ENCODE measurements at regions not wholly inside any gene's neighbourhood (a gene's known extent, or its start where the extent isn't known, plus 50 kb on each side); places are given as distances from the start of the nearest gene placed in this dataset.

DNA sequence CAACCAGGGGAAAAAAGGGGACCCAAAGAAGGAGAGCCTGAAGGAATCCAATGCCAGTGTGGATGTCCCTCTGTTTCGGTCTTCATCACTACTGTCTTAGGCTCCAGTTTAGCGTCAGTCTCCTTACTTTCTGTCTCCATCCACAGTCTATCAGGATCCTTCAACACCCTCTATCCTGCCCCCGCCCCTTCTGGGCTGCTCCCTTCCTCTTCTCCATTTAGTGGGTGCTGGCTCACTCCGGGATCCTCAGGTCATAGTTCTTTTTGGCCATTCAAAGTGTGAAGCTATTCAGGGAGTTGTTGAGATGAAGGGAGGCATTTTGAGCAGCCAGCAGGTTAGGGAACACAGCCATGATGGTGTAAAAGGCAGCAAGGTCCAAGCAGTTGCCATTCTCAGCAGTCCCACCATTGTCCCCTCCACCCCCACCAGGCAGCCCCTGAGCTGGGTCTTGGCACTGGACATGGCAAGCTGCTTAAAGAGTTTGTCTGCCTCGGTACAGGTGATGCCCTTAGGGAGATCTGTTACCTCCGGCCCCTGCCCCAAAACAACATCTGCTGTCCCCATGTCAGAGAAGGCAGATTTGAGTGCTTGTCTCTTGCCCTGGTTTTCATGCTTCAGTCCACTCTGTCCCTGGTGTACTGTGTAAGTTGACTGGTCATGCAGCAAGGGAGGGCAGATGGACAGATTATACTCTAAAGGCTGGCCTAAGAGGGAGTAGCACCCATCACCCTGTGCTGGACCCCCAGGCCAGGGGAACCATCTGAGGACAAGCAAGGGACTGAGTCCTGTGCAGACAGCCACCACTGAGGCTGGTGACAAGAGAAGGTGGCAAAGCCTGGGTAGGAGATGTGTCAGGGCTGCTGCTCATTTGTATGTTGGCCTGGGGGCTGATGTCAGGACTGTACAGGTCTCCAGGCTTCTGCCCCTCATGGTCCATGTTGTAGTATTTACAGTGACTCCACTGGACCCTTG lies 842.0 kb downstream of the HACE1 start:
- no peak for DNase-seq

DNA sequence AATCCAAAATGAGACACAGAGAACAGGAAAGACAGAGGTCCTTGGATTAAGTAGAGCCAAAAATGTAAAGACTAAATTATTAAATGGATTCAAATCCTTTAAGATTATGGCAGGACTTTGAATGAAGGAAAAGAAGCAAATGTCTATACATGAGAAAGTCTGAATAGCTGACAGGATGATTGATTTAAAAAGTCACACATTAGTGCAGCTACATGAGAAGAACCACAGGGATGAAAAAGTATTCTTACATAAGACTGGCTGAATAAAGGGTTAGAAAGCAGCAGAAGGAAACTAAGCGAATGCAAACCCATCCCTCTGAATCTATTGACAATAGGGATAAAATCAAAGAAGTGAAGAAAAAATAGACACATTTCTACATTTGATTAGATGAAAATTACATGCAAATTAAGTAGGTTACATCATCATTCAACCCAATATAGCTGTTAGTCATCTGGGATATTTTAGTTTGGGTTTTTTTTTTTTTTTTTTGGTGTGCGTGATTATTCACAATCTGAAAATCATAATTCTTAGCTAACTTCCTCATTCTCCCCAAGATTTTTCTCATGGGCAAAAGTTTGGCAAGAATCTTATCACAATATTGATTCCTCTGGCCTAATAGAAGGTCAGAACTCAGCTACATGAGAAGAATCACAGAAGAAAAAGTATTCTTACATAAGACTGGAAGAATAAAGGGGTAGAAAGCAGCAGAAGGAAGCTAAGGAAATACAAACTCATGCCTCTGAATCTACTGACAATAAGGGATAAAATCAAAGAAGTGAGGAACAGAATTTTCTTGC lies 845.4 kb downstream of the HACE1 start:
- no peak for DNase-seq

DNA sequence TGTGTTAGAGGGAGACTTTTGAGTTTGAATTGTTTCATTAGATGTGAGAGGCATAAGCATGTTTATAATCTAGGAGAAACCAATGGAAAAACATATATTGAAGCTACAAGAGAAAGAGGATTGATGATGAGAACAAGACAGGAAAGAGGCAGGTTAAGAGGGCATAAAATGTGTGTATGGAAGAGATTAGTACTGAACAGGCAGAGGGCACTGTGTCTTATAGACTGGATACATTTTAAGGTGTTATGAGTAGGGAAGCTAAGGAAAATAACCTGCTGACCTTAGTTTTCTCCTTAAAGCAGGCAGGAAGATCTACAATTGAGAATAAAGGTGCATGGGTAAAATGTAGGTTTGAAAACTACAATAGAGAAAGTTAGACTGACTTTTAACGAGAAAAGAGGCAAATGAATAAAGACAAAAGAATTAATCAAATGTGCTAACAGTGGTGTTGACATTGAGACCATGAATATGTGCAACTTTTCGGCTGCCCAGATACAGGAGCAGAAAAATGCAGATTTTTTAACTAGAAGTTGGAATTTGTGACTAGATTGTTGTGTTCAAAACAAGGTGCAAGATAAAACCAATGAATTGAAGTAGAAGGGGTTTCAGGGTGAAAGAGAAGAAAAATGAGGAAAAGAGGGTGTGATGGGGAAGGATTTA lies 846.3 kb downstream of the HACE1 start:
- DNase-seq = no peak

DNA sequence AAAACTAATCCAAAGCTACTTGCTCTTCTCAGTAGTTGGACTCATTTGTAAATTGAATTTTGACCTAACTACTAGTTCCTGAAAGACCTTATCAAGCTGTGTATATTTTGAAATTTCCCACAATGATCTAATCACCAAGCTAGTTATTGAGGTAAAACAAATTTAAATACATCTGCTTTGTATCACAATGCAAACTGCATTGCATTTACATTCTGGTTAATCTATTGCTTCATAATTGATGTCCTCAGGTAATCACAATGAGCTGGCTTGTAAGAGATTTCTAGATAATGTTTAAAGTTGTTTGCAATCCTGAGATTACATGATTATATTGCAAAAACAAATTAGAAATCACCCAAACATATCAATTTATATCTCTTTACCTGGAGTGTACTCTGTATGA lies 848.8 kb downstream of the HACE1 start:
- no peak for DNase-seq

DNA sequence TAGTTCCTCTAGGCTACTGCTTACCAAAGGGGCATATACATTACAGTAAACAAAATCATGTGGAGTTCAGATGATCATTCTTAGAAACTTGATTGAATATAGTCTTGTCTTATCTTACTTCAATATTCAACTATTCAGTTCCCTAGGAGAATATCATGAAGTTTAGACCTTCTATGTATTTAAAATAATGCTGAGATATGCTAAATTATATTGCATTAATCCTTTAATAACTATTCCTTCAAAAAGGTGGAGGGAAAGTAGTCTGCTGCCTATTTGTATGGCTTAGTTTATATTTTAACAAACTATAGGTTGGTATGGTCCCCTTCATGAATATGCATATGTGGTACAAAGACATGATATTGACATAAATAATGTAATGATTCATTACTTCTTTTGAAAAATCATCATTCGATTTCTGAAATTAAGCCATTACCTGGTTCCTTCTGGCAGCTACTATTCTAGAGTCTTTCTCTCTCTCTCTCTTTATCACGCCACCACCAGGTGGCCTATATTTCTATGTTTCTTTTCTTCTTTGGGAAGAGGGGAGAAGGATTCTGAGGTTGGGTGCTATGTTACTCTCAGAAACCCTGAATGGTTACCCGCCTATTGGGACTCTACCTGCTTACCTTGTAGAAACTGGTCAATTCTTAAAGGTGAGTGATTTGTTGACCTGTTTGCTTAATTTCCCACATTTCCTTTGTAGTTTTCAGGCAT lies 855.8 kb downstream of the HACE1 start:
- no peak for DNase-seq

DNA sequence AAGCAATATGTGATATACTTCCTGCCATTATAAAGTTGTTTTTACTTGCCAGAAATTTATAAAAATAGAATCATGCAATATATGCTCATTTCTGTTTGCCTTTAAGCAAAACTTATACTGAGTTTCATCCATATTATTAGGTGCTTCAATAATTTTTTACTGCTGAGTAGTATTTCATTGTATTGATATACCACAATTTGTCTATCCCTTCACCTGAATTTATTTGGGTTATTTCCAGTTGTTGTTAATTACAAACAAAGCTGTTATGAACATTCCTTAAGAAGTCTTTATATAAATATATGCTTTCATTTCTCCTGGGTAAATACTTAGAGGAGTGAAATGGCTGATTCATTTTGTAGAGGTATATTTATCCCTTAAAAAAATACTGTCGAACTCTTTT lies 864.1 kb downstream of the HACE1 start:
- no peak for DNase-seq

DNA sequence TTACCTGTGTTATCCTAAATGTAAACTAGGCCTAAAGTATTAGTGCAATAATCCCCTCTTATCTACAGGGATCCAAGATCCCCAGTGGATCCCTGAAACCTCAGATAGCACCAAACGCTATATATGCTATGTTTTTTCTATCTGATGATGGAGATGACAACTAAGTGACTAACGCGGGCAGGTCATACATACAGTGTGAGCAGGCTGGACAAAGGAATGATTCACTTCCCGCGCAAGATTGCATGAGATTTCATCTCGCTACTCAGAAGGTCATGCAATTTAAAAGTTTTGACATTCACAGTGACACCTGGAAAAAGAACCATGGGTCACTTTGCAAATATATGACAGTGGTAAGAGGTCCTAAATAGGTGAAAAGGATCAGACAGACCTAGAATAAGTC lies 875.9 kb downstream of the HACE1 start:
- no peak for DNase-seq

DNA sequence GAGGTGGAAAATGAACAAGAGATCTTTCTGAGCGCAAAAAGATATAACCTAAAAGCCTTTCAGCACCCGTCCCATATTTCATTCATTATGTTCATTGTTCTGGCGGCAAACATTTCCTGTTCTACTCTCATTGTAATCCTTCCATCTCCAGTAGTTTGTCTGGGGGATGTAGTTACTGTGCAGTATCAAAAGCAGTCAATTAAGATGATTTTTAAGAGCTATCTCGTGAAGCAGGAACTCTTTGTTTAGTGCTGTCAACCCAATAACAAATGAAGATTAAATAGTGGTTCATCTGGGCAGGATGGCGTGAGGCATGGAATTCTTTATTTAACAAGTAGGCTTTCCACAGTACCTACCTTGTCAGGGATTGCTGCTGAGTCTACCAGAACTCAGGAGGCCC lies 876.7 kb downstream of the HACE1 start:
- DNase-seq = no peak

DNA sequence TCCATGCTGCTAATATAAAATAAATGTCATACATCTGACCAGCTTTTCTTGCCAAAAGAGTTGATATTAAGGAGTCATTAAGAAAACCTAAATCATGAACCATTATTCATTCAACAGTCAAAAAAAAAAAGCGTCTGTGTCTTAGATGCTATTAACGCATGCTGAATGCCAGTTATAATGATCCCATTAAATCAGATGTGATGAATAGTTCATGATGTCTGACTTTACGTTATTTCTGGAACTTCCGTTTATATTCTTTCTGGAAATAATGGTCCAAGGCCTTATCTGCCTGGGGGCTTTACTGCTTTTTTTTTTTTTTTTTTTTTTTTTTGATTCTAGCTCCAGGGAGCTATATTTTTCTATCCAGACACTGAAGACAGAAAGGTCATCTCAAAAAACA lies 877.1 kb downstream of the HACE1 start:
- no peak for DNase-seq

DNA sequence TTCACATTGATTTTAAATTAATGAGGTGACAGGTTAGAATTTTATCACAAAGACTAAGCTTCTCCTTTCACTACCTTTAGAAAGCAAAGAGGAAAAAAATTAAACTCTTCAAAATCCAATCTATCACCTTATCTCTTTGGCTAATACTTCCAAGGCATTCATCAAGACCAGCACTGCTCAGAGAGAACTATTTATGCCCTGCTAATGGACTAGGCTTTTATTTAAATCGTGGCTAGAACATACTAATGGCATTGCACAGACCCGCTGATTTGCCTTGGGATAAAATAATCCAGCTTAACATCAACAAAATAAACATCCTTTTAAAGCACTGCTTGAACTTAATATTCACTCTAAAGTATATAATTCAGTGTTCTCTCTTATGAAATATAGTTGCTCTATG lies 880.4 kb downstream of the HACE1 start:
- no peak for DNase-seq

DNA sequence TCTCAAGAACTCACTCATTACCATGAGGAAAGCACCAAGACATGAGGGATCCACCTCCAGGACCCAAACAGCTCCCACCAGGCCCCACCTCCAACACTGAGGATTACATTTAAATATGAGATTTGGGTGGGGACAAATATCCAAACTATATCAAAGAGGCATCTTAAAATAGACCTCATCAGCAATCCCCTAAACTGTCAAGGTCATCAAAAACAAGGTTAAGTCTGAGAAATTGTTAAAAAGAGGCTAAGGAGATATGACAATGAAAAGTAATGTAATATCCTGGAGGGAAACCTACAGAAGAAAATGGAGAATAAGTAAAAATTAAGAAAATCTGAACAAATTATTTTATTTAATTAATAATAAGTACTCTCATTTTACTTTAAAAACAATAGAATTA lies 922.3 kb downstream of the HACE1 start:
- no peak for DNase-seq

DNA sequence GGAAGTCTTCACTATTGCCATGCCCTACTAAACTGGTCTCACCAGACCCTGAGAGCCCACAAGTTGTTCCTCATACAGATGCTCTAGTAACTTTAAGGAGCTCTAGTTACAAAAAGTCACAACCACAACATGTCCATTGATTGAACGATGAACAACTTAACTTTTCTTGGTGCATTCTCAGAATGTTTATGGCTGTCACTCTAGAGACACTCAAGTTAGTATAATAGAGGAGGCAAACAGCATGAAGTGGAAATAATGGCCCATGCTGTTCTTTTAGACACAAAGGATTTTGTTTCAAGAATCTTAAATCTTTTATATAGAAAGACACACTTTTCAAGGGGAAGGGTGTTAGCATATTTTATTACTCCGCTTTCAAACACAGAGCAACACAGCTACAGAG lies 934.4 kb downstream of the HACE1 start:
- no peak for DNase-seq

DNA sequence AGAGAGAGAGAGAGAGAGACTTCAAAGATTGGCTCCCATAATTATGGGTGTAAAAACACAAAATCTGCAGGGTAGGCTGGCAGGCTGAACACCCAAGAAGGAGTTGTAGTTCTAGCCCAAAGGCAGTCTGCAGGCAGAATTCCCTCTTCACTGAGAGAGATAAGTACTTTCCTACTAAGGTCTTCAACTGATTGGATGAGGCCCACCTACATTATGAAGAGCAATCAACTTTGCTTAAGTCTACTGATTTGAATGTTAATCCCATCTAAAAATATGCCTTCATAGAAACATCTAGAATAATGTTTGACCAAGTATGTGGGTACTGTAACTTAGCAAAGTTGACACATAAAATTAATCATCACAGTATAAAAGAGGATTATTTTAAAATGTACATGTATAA lies 949.7 kb downstream of the HACE1 start:
- DNase-seq = no peak

DNA sequence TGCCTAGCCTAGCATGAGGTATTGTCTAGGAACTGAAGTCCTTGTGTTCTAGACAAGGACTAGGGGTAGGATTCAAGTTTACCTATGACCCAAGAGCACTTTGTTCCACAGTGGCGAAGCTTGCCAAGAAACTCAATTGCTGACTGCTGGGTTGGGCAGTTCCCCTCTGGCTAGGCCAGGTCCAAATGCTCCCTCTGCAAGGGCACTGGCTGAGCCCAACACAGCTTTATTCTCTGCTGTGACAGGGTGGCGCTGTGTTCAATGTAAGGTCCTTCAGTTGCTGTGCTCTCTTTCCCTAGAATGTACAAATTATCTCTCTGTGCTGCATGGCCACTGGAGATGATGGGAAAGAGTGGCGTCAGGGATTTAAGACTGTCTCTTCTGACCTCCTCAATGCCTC lies 950.8 kb downstream of the HACE1 start:
- no peak for DNase-seq

DNA sequence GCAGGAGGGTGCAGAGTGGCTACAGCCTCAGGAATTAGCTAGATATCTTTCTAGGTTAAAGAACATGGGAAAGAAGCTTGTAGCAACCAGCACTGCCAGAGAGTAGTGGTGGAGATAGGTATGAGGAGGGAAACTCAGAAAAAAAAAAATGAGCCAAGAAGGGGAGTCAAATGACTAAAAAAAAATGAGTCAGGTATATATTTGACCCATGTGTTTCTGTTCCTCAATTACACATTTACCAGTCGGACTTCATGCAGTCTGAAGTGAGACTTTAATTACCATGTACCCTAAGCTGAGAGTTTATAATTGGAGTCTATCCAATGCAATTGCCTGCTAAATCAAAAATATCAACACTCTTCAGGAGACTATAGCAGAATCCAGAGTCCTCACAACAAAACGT lies 964.6 kb downstream of the HACE1 start:
- no peak for DNase-seq

DNA sequence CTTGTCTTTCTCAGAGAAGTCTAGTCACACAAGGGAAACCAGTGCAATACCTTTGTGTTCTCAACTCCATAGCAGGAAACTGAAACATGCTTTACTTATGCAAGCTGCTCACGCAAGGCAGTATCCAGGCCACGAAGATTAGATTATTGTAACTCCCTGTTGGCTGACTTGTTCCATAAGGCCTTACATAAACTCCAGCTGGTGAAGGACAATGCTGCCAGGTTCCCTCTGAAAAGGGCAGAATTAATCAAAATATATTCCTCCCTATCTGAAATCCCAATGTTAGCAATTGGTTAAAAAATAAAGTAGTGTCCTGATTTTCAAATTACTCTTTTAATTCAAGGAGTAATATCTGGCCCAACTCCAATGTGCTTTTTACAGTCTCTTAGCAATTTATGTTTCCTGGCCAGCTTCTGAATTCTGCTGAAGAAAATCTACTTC lies 966.6 kb downstream of the HACE1 start:
- no peak for DNase-seq

DNA sequence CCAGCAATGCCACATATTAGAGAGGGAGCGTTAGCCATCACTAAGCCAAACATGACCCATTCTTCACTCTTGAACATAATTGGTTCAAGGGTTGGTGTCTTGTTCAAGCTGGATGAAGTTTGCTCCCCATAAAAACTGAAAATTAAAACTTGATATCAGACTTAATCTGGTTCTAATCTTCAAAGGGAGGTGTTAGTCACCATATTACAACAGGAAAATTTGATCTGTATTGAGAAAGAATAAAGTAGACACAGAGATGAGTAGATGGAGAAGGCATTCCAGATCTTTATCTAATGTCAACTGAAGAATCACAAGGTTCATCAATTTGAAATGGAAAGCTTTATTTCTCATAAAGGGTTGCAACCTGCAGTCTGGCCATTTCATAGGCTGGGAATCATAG lies 972.8 kb downstream of the HACE1 start:
- no peak for DNase-seq

DNA sequence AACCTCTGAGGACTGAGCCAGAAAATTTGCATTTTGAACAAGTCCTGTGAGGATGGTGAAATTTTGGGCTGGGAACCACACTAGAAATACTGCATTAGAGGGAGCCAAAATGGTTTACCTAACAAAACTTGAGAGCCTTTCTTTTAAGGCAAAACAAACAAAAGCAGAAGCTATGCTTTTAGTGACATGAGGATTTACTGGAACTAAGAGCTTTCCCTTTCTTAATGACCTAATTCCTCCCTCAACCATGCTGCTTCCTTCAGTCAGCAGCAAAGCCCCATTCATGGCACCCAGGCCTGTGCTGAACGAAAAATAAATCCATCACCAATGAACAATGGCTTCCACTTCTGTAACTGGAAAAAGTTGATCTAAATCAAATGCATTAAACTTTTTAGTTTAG lies 974.3 kb downstream of the HACE1 start:
- DNase-seq = no peak

DNA sequence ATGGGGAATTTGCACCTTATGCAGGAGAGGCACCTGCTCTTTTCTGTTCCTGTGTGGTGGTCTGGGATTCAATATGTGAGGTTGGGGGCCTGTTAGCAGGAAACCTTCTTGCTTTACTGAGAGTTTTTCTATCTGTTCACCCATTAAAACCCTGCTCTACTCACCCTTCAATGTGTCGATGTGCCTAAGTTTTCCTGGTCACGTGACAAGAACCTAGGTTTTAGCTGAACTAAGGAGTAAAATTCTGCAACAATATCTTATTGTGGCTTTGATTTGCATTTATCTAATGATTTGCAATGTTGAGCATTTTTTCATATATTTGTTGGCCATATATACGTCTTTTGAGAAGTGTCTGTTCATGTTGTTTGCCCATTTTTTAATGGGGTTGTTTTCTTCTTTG lies 979.9 kb downstream of the HACE1 start:
- no peak for DNase-seq

DNA sequence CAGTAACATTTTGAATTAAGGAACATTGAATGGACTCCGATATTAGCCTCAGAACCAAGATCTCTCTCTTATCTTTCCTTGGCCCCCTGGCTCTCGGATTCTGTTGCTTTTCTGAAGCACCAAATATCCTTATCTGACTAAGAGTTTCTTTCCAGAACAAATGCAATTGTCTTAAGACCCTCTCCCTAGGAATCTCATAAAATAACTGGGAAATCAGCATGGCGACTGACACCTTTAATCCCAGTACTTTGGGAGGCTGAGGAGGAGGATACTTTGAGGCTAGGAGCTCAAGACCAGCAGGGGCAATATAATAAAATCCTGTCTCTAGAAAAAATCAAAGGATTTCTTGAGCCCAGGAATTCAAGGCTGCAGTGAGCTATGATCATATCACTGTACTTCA lies 984.5 kb downstream of the HACE1 start:
- DNase-seq = no peak

DNA sequence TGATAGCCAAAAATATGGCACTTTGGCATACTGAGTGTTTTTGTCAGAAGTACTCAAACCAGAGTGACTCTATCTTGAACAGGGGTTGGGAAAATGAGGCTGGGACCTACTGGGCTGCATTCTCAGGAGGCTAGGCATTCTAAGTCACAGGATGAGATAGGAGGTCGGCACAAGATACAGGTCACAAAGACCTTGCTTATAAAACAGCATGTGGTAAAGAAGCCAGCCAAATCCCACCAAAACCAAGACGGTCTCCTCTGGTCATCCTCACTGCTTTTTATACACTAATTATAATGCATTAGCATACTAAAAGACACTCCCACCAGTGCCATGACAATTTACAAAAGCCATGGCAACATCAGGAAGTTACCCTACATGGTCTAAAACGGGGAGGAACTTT lies 985.1 kb downstream of the HACE1 start:
- no peak for DNase-seq

DNA sequence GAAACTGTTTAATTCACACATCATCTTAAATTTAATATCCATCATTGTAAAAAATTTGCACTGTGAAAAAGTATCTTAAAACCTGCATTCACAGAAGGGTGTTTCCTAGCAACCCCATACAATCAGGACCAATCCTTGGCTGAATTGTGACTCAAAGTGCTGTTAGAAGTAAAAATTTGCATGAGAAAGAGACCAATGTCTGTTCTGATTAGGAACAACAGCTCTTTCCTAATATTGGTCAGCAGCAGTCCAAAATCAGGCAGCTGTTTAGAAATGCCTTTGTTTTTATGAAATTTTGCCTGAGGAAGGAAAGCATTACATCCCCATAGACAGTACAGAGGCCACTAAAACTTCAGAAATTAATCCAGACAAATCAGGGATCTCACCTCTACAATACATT lies 987.0 kb downstream of the HACE1 start:
- DNase-seq = no peak

DNA sequence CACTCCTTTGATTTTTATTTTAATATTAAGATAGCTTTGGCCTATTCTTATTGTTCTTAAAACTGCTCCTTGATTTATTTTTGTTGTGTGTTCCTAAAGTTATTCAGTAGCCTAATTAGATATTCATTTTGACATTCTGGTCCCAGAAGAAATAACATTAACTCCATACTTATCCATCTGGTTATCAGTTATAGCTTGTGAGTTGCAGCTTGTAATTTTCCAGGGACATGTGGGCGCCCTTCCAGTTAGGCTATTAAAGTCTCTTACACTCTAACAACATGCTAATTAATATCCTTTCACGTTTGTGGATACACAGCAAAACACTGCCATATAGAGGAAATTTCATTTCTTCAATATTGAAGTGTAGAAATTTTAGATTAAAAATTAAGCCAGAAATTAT lies 987.5 kb downstream of the HACE1 start:
- DNase-seq = no peak

Data from CD4-positive, alpha-beta T cell treated with Interleukin-17A for 1 hour (primary cell).